Left lung (tissue), 4 donors: ENCODE measurements at regions not wholly inside any gene's neighbourhood (a gene's known extent, or its start where the extent isn't known, plus 50 kb on each side); places are given as distances from the start of the nearest gene placed in this dataset.

Source experiments
- ATAC-seq: fragments of 200-7000 bp; cut with Tn5 transposase; one replicate; pipeline ENCODE4 v1.9.1; 2020; ENCODE audit warnings: moderate library complexity
- DNase-seq, 4 donors: peaks; one replicate each; pipeline ENCODE4 v3.0.0-alpha.2; 2013 to 2020
- H3K27ac ChIP-seq, 2 donors: fragments of 200-600 bp; sonication (generic) in 1 of 2; one replicate each; pipeline versions ENCODE4 v1.5.0 to v1.8.0; 2020 to 2021
- H3K27me3 ChIP-seq, 2 donors: fragments of 200-600 bp; sonication (generic) in 1 of 2; one replicate each; pipeline versions ENCODE4 v1.5.0 to v1.8.0; 2020 to 2021
- H3K36me3 ChIP-seq, 2 donors: fragments of 200-600 bp; sonication (generic) in 1 of 2; one replicate each; pipeline versions ENCODE4 v1.5.0 to v1.8.0; 2020 to 2021
- H3K4me1 ChIP-seq, 2 donors: fragments of 200-600 bp; one replicate each; pipeline ENCODE4 v1.8.0; 2021
- H3K4me3 ChIP-seq, 2 donors: fragments of 200-600 bp; sonication (generic) in 1 of 2; one replicate each; pipeline versions ENCODE4 v1.5.0 to v1.8.0; 2020 to 2021; ENCODE audit warnings: mild to moderate bottlenecking in 1 of 2
- H3K9me3 ChIP-seq, 2 donors: fragments of 200-600 bp; sonication (generic) in 1 of 2; one replicate each; pipeline versions ENCODE4 v1.5.0 to v1.8.0; 2020 to 2021
- intact Hi-C, 2 donors: fragments of 100-400 bp; cut with DNase I; formaldehyde crosslinking; loops; one replicate each; pipeline versions ENCODE4 v1.11.2 to v1.14.2; 2022
- TF ChIP-seq, protein P1 (sequence below), 2 donors: fragments of 200-600 bp; sonication (generic) in 1 of 2; IDR thresholded peaks; one replicate each; pipeline versions ENCODE4 v1.5.0 to v1.8.0; 2021; ENCODE audit warnings: antibody characterized with exemption in 2 of 2
- donor health status: DM: no; HTN: yes; CAD: no.
- donor health status: DM: no; HTN: no; CAD: no.

DNA sequence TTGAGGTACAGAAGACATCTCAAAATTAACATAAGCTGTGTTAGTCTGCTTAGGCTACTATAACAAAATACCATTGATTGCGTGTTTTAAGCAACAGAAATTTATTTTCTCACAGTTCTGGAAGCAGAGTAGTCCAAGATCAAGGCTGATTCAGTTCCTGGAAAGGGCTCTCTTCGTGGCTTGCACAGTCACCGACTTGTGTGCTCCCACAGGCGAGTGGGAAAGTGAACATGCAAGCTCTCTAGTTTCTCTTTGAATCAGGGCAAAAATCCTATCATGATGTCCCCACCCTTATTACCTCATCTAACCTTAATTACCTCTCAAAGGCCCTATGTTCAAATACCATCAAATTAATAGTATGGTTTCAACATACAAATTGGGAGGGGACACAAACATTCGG lies 505.9 kb downstream of the ZIC1 start:
- Histone ChIP-seq H3K27ac (no peak overlapping the region), H3K4me3 (no peak overlapping the region), H3K36me3 (no peaks in the 10 kb centered on the region), H3K9me3 (peaks cover 0 to 3% of the 10 kb centered on the region in 2 donors), H3K4me1 (no peaks in the 10 kb centered on the region), H3K27me3 (no peaks in the 10 kb centered on the region)
- TF ChIP-seq, protein P1, sequence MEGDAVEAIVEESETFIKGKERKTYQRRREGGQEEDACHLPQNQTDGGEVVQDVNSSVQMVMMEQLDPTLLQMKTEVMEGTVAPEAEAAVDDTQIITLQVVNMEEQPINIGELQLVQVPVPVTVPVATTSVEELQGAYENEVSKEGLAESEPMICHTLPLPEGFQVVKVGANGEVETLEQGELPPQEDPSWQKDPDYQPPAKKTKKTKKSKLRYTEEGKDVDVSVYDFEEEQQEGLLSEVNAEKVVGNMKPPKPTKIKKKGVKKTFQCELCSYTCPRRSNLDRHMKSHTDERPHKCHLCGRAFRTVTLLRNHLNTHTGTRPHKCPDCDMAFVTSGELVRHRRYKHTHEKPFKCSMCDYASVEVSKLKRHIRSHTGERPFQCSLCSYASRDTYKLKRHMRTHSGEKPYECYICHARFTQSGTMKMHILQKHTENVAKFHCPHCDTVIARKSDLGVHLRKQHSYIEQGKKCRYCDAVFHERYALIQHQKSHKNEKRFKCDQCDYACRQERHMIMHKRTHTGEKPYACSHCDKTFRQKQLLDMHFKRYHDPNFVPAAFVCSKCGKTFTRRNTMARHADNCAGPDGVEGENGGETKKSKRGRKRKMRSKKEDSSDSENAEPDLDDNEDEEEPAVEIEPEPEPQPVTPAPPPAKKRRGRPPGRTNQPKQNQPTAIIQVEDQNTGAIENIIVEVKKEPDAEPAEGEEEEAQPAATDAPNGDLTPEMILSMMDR (IDR thresholded peaks at IDR 0.05): no peak
- intact Hi-C loops: no loop called here
- no peak for ATAC-seq
- no peak for DNase-seq

DNA sequence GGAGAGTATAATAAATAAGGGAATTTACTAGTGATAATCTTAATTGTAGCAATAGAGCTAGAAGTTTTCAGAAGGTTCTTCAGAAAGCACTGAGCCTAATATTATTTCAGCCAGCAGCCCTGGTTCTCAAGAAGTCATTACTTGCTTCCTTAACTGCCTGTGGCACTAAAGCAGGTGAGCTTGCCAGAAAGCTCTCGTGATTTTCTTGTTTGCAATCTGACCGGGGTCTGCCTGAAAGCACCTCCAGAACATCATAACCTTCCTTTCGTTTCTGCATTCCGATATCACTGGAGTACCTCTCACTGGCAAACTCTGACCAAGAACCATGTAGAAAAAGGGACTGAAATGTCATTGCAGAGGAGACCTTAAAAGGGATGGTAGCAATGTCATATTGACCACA lies 510.3 kb downstream of the ZIC1 start:
- TF ChIP-seq, protein P1 (IDR thresholded peaks at IDR 0.05): no peak
- ATAC-seq (no peak), DNase-seq (peak in 1 of 4 donors; percentile 21)
- Histone ChIP-seq H3K27me3 (no peaks in the 10 kb centered on the region), H3K4me1 (no peaks in the 10 kb centered on the region), H3K4me3 (no peak overlapping the region), H3K36me3 (no peaks in the 10 kb centered on the region), H3K27ac (no peak overlapping the region), H3K9me3 (no peaks in the 10 kb centered on the region)
- intact Hi-C loops: no loop called here

DNA sequence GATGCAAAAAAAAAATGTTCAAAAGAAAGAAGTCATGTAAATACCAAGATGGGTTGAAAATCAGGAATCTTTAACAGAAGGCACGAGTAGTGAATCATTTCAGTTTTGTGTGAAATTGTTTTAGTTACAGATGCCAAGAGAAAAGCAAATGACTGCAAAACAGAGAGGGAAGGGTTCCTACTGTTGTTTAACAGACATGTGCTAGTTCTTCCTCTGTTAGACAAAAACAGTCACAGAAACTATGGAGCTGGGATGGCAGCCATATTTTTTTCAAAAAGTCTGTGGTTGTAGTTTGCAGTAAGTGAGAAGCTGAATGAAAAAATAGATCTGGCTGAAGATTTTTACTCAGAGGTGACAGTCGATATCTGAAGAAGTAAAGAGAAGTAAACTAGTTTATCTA lies 511.9 kb downstream of the ZIC1 start:
- intact Hi-C loops: no loop called here

DNA sequence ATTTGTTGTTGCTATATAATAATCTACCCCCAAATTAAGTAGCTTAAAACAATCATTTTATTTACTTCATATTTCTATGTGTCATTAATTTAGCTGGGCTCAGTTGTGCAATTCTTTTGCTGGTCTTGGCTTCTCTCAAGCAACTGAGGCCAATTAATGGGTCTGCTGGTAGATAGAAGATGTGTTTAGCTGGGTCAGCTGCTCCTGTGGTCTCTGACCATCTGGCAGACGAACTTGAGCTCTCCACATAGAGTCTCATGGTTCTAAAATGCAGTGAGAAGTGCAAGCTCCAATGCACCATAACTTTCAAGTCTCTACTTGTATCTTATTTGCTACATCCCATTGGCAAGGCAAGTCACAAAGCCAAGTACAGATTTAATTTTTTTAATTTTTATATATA lies 515.6 kb downstream of the ZIC1 start:
- peak; percentile 47 for ATAC-seq
- intact Hi-C loops: no loop called here
- Histone ChIP-seq H3K27ac (no peak overlapping the region), H3K9me3 (no peaks in the 10 kb centered on the region), H3K27me3 (no peaks in the 10 kb centered on the region), H3K4me3 (no peak overlapping the region), H3K36me3 (no peaks in the 10 kb centered on the region), H3K4me1 (no peaks in the 10 kb centered on the region)
- TF ChIP-seq, protein P1 (IDR thresholded peaks at IDR 0.05): no peak
- no peak for DNase-seq

More for the DNA sequence above, 511.9 kb downstream of the ZIC1 start:
- Histone ChIP-seq H3K4me3 (no peak overlapping the region), H3K27me3 (no peaks in the 10 kb centered on the region), H3K27ac (no peak overlapping the region), H3K4me1 (no peaks in the 10 kb centered on the region), H3K36me3 (no peaks in the 10 kb centered on the region), H3K9me3 (no peaks in the 10 kb centered on the region)
- DNase-seq (peak in 1 of 4 donors; percentile 16), ATAC-seq (no peak)
- TF ChIP-seq, protein P1 (IDR thresholded peaks at IDR 0.05): no peak

DNA sequence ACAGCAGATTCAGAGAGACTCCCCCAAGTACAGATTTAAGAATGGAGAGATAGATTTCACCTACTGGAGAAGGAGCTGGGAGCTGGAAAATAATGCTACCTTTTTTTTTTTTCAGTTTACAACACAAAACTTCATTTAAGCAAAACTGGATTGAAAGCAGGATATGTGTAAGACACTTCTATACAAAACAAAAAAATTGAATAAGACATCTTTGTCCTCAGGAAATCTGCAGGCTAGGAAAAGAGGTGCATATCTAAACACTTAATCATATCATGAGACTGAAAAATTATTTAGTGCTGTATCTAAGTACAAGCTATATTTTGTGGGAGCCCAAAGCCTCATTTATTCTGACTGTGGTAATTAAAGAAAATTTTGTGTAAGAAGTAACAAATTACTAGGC lies 516.1 kb downstream of the ZIC1 start:
- ATAC-seq: no peak
- TF ChIP-seq, protein P1 (IDR thresholded peaks at IDR 0.05): no peak
- DNase-seq: no peak
- Histone ChIP-seq H3K9me3 (no peaks in the 10 kb centered on the region), H3K27ac (no peak overlapping the region), H3K36me3 (no peaks in the 10 kb centered on the region), H3K4me1 (no peaks in the 10 kb centered on the region), H3K4me3 (no peak overlapping the region), H3K27me3 (no peaks in the 10 kb centered on the region)
- intact Hi-C loops: no loop called here
